22Rv1 (cell line): ENCODE measurements at regions not wholly inside any gene's neighbourhood (a gene's known extent, or its start where the extent isn't known, plus 50 kb on each side); places are given as distances from the start of the nearest gene placed in this dataset.

Experiments used
- CTCF ChIP-seq: fragments of 450-650 bp; IDR thresholded peaks from 2 replicates; pipeline ENCODE4 v1.5.1; 2017; ENCODE audit warnings: mild to moderate bottlenecking
- ZFX ChIP-seq: fragments of 450-650 bp; IDR thresholded peaks from 2 replicates; pipeline ENCODE4 v1.6.1; 2017; ENCODE audit warnings: antibody characterized with exemption, borderline replicate concordance

DNA sequence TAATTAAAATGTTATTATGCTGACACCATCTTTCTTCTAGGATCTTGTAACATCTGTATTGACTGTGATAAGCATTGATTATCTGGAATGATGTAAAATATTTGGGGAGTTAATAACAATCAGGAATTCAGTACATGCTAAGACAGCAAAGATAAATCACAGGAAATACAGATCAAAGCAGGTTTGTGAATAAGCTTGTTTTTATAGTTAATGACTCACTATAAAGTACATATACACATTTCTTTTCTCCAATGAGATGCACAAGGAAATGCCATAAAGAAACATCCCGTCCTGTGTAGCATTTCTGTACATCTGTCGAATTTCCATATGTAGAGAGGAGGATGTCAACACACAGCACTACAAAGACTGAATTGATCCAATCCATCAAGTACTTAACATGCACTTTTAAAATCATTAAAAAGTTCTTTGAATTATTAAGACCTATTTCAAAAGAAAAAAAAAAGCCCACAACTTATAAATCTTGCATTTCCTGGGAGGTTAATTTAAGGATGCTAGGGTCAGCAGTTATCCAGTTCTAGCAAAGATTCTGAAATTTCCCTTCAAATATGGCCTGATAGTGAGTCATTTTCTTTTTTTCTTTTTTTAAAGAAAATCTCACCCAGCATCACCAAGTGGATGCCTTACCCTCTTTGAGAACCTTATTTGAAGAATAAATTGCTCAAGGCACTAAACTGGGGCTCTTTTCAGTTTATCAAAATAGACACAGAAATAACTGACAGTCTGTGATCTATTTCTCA lies 243.2 kb upstream of the NR5A2 start:
- TF ChIP-seq CTCF (no peak), ZFX (no peak)
